Neural cell (in vitro differentiated cells): ENCODE measurements at regions not wholly inside any gene's neighbourhood (a gene's known extent, or its start where the extent isn't known, plus 50 kb on each side); places are given as distances from the start of the nearest gene placed in this dataset.

ENCODE experiments used
- H2AFZ ChIP-seq: fragments of 200-600, 300-800 bp; sonication (generic), shearing (Covaris generic); 2 replicates; pipeline ENCODE4 v1.6.0; 2014; ENCODE audit warnings: low read depth, mild to moderate bottlenecking, antibody characterized with exemption, low read length, moderate library complexity
- H3F3A ChIP-seq: fragments of 200-600 bp; shearing (Covaris generic); 2 replicates; pipeline ENCODE4 v1.6.1; 2016; ENCODE audit warnings: mild to moderate bottlenecking, moderate library complexity, mixed read lengths, antibody characterized with exemption, low read length; ENCODE audit not compliant: insufficient read depth, poor library complexity, severe bottlenecking
- H3K27ac ChIP-seq: fragments of 200-600, 300-800 bp; sonication (generic), shearing (Covaris generic); 2 replicates; pipeline ENCODE4 v1.5.1; 2014; ENCODE audit warnings: mild to moderate bottlenecking, low read length, moderate library complexity
- H3K27me3 ChIP-seq: fragments of 300-800, 200-600 bp; sonication (generic), shearing (Covaris generic); 2 replicates; pipeline ENCODE4 v1.6.0; 2014; ENCODE audit warnings: mild to moderate bottlenecking, low read depth, low read length, moderate library complexity; ENCODE audit not compliant: insufficient read depth
- H3K36me3 ChIP-seq: fragments of 300-800, 200-600 bp; sonication (generic), shearing (Covaris generic); 2 replicates; pipeline ENCODE4 v1.5.1; 2014; ENCODE audit warnings: mild to moderate bottlenecking, antibody characterized with exemption, low read length, moderate library complexity; ENCODE audit not compliant: insufficient read depth
- H3K4me2 ChIP-seq: fragments of 300-800, 200-600 bp; sonication (generic), shearing (Covaris generic); 2 replicates; pipeline ENCODE4 v1.6.0; 2014; ENCODE audit warnings: mild to moderate bottlenecking, low read length
- H3K4me3 ChIP-seq: fragments of 300-800, 200-600 bp; sonication (generic), shearing (Covaris generic); 2 replicates; pipeline ENCODE4 v1.5.1; 2014; ENCODE audit warnings: mild to moderate bottlenecking, low read length, moderate library complexity
- H3K79me2 ChIP-seq: fragments of 200-600 bp; shearing (Covaris generic); replicated peaks from 2 replicates; pipeline ENCODE4 v1.6.0; 2014; ENCODE audit warnings: mild to moderate bottlenecking, low read length, moderate library complexity; ENCODE audit not compliant: insufficient read depth
- H3K9ac ChIP-seq: fragments of 300-800, 200-600 bp; sonication (generic), shearing (Covaris generic); 2 replicates; pipeline ENCODE4 v1.6.1; 2016; ENCODE audit warnings: mild to moderate bottlenecking, low read length, mixed read lengths
- H3K9me2 ChIP-seq: fragments of 200-600 bp; shearing (Covaris generic); 2 replicates; pipeline ENCODE4 v1.6.1; 2016; ENCODE audit warnings: mild to moderate bottlenecking, low read length, mixed read lengths; ENCODE audit not compliant: insufficient read depth
- H3K9me3 ChIP-seq: fragments of 200-600, 300-800 bp; sonication (generic), shearing (Covaris generic); 2 replicates; pipeline ENCODE4 v1.6.1; 2016; ENCODE audit warnings: mild to moderate bottlenecking, mixed run types, low read length, moderate library complexity, mixed read lengths
- H4K20me1 ChIP-seq: fragments of 200-600 bp; shearing (Covaris generic); 2 replicates; pipeline ENCODE4 v1.6.1; 2016; ENCODE audit warnings: mild to moderate bottlenecking, mixed run types; ENCODE audit not compliant: insufficient read depth
- CTCF ChIP-seq: fragments of 450-650 bp; IDR thresholded peaks from 2 replicates; pipeline ENCODE4 v1.5.1; 2014; ENCODE audit warnings: antibody characterized with exemption, mild to moderate bottlenecking, moderate library complexity; ENCODE audit not compliant: poor library complexity, severe bottlenecking
- EP300 ChIP-seq: fragments of 450-650 bp; conservative IDR thresholded peaks from 2 replicates; pipeline ENCODE4 v1.6.1; 2014; ENCODE audit warnings: antibody characterized with exemption, mild to moderate bottlenecking, moderate library complexity; ENCODE audit not compliant: poor library complexity, severe bottlenecking
- EZH2 ChIP-seq: fragments of 200-600, 300-800 bp; shearing (Covaris generic), sonication (generic); IDR thresholded peaks from 2 replicates; pipeline ENCODE4 v1.6.1; 2014; ENCODE audit warnings: antibody characterized with exemption, low read length, borderline replicate concordance, mild to moderate bottlenecking; ENCODE audit not compliant: insufficient read depth, poor library complexity, severe bottlenecking
- MXI1 ChIP-seq: fragments of 450-650 bp; conservative IDR thresholded peaks from 2 replicates; pipeline ENCODE4 v1.6.1; 2014; ENCODE audit warnings: antibody characterized with exemption, mild to moderate bottlenecking; ENCODE audit not compliant: poor library complexity, severe bottlenecking
- POLR2AphosphoS5 ChIP-seq: IDR thresholded peaks from 2 replicates; pipeline ENCODE4 v1.6.1; 2012
- RAD21 ChIP-seq: fragments of 450-650 bp; conservative IDR thresholded peaks from 2 replicates; pipeline ENCODE4 v1.6.1; 2014; ENCODE audit warnings: antibody characterized with exemption, mild to moderate bottlenecking, moderate library complexity
- SMC3 ChIP-seq: fragments of 450-650 bp; conservative IDR thresholded peaks from 2 replicates; pipeline ENCODE4 v1.6.1; 2014; ENCODE audit warnings: antibody characterized with exemption, mild to moderate bottlenecking, moderate library complexity; ENCODE audit not compliant: poor library complexity
- TAF1 ChIP-seq: IDR thresholded peaks from 2 replicates; pipeline ENCODE4 v1.6.1; 2012; ENCODE audit warnings: low read depth
- TF ChIP-seq, protein P1 (sequence below): IDR thresholded peaks from 2 replicates; pipeline ENCODE4 v1.6.1; 2012; ENCODE audit warnings: borderline replicate concordance

- H3K9me2 ChIP-seq: no peaks in the 10 kb centered on the region
- H3K79me2 ChIP-seq: no peaks in the 10 kb centered on the region
- H2AFZ ChIP-seq: no peak overlapping the region
- H3F3A ChIP-seq: no peaks in the 10 kb centered on the region
- TF ChIP-seq POLR2AphosphoS5: no peak
- TF ChIP-seq TAF1: no peak
- no peak for TF ChIP-seq EZH2
- no peak for TF ChIP-seq MXI1
- no peak overlapping the region for H3K4me2 ChIP-seq
- H3K4me3 ChIP-seq: no peak overlapping the region
- H4K20me1 ChIP-seq: no peaks in the 10 kb centered on the region
- no peaks in the 10 kb centered on the region for H3K9me3 ChIP-seq
- no peaks in the 10 kb centered on the region for H3K36me3 ChIP-seq
- no peaks in the 10 kb centered on the region for H3K27me3 ChIP-seq
- H3K9ac ChIP-seq: no peak overlapping the region
- H3K27ac ChIP-seq: no peak overlapping the region
Measured at GRCh38 chr11:122422682-122423081, 232.8 kb upstream of the UBASH3B start.

- Histone ChIP-seq H3K9ac (no peak overlapping the region), H3K4me3 (no peak overlapping the region), H3F3A (no peaks in the 10 kb centered on the region), H3K9me2 (no peaks in the 10 kb centered on the region), H3K27ac (no peak overlapping the region), H2AFZ (no peak overlapping the region), H3K27me3 (no peaks in the 10 kb centered on the region), H3K4me2 (no peak overlapping the region), H3K9me3 (no peaks in the 10 kb centered on the region), H3K79me2 (no peaks in the 10 kb centered on the region), H3K36me3 (no peaks in the 10 kb centered on the region), H4K20me1 (no peaks in the 10 kb centered on the region)
- TF ChIP-seq MXI1: no peak
- TF ChIP-seq, protein P1, sequence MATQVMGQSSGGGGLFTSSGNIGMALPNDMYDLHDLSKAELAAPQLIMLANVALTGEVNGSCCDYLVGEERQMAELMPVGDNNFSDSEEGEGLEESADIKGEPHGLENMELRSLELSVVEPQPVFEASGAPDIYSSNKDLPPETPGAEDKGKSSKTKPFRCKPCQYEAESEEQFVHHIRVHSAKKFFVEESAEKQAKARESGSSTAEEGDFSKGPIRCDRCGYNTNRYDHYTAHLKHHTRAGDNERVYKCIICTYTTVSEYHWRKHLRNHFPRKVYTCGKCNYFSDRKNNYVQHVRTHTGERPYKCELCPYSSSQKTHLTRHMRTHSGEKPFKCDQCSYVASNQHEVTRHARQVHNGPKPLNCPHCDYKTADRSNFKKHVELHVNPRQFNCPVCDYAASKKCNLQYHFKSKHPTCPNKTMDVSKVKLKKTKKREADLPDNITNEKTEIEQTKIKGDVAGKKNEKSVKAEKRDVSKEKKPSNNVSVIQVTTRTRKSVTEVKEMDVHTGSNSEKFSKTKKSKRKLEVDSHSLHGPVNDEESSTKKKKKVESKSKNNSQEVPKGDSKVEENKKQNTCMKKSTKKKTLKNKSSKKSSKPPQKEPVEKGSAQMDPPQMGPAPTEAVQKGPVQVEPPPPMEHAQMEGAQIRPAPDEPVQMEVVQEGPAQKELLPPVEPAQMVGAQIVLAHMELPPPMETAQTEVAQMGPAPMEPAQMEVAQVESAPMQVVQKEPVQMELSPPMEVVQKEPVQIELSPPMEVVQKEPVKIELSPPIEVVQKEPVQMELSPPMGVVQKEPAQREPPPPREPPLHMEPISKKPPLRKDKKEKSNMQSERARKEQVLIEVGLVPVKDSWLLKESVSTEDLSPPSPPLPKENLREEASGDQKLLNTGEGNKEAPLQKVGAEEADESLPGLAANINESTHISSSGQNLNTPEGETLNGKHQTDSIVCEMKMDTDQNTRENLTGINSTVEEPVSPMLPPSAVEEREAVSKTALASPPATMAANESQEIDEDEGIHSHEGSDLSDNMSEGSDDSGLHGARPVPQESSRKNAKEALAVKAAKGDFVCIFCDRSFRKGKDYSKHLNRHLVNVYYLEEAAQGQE: no peak
- no peak for TF ChIP-seq RAD21
- TF ChIP-seq TAF1: no peak
- TF ChIP-seq CTCF: no peak
- no peak for TF ChIP-seq EZH2
- no peak for TF ChIP-seq EP300
- no peak for TF ChIP-seq POLR2AphosphoS5
- no peak for TF ChIP-seq SMC3
Measured at GRCh38 chr11:122421702-122422101, 233.8 kb upstream of the UBASH3B start.

DNA sequence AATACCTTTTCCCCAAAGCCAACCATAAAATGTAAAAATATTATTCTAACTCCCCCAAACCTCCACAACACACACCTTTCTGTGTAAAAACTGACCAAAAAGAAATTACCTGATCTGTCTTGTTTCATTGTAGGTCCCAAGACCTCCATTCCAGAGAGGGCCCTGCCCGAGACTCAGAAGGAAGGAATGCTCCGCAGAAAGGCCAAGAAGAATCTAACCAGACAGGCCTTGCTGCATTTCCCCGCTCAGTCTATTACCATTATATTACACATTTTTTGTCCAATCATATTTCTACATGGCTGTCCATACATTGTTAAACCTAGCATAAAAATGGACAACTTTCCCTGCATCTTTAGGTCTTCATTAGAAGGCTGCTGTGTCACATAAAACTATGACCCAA is 237.5 kb upstream of the UBASH3B start:
- H3K4me2 ChIP-seq: no peak overlapping the region
- H3K4me3 ChIP-seq: no peak overlapping the region
- no peak overlapping the region for H2AFZ ChIP-seq
- H3K79me2 ChIP-seq: no peaks in the 10 kb centered on the region
- no peaks in the 10 kb centered on the region for H4K20me1 ChIP-seq
- H3K9me2 ChIP-seq: no peaks in the 10 kb centered on the region
- no peaks in the 10 kb centered on the region for H3K36me3 ChIP-seq
- no peak overlapping the region for H3K9ac ChIP-seq
- no peaks in the 10 kb centered on the region for H3K27me3 ChIP-seq
- TF ChIP-seq SMC3 (no peak), EZH2 (no peak), POLR2AphosphoS5 (no peak), RAD21 (no peak), TAF1 (no peak), MXI1 (no peak), EP300 (no peak), CTCF (no peak)
- TF ChIP-seq, protein P1: no peak
- no peaks in the 10 kb centered on the region for H3F3A ChIP-seq
- no peak overlapping the region for H3K27ac ChIP-seq
- no peaks in the 10 kb centered on the region for H3K9me3 ChIP-seq
